Vagina (tissue), 2 donors: ENCODE measurements at regions not wholly inside any gene's neighbourhood (a gene's known extent, or its start where the extent isn't known, plus 50 kb on each side); places are given as distances from the start of the nearest gene placed in this dataset.

ENCODE experiments used
- CTCF ChIP-seq, 3 experiments: fragments of 450-650 bp in 2 of 3; fragments of 200-600 bp in 1 of 3; sonication (generic) in 1 of 3; IDR thresholded peaks; one replicate each; pipeline ENCODE4 v1.5.1; 2017 to 2019; ENCODE audit warnings: antibody characterized with exemption in 3 of 3, mild to moderate bottlenecking in 2 of 3, moderate library complexity in 2 of 3
- POLR2A ChIP-seq, 2 donors: fragments of 450-650 bp; IDR thresholded peaks; one replicate each; pipeline ENCODE4 v1.6.1; 2017; ENCODE audit warnings: antibody characterized with exemption in 2 of 2, mild to moderate bottlenecking in 2 of 2, moderate library complexity in 2 of 2
- POLR2AphosphoS5 ChIP-seq, 2 donors: sonication (generic); formaldehyde crosslinking; IDR thresholded peaks; one replicate each; pipeline ENCODE4 v1.9.0; 2017; ENCODE audit warnings: antibody characterized with exemption in 2 of 2, mild to moderate bottlenecking in 2 of 2, low read depth in 1 of 2; ENCODE audit not compliant: insufficient read depth in 1 of 2

DNA sequence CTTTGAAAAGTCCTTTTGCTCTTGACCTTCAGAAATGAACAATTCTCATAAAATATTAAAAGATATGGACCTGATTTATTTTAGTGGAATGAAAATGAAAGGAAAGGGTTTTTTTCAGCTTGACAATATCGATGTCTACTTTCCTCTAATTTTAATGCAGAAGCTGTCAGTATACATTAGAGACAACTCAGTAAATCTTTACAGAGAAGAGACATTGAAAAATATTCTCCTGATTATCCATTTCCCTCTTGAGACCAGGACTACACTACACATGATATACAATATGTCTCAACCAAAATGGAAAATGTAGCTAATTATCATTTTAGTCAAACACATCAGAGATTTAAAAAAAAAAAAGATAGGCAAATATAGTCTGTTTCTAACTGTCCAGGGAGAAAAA lies 288.5 kb upstream of the NUDT12 start:
- no peak for TF ChIP-seq CTCF (IDR thresholded peaks at IDR 0.05)
- TF ChIP-seq POLR2A (IDR thresholded peaks at IDR 0.05), result no peak
- TF ChIP-seq POLR2AphosphoS5 (IDR thresholded peaks at IDR 0.05; ENCODE audit: insufficient read depth in 1 of 2, low read depth in 1 of 2), result no peak
